Caki2 (cell line): ENCODE measurements at regions not wholly inside any gene's neighbourhood (a gene's known extent, or its start where the extent isn't known, plus 50 kb on each side); places are given as distances from the start of the nearest gene placed in this dataset.
"Not testable (repeated sequence)": the region's sequence is repeated elsewhere in the genome, so short reads cannot be mapped to it uniquely, and the experiment has no call there.

Source experiments
- DNase-seq: peaks from one replicate; pipeline ENCODE4 v3.0.0-alpha.2; 2015; ENCODE audit warnings: low read depth
- in situ Hi-C: cut with HindIII; loops from 2 replicates; pipeline ENCODE4 v1.10.0; 2016; ENCODE audit warnings: low sequenced_read_pairs, low pct_unique_long_range_greater_than_20kb, mixed read lengths

GRCh38 chr13:50651922-50652321, 191.6 kb downstream of the DLEU7 start:
- in situ Hi-C loops: no loop called here
- DNase-seq: no peak

DNA sequence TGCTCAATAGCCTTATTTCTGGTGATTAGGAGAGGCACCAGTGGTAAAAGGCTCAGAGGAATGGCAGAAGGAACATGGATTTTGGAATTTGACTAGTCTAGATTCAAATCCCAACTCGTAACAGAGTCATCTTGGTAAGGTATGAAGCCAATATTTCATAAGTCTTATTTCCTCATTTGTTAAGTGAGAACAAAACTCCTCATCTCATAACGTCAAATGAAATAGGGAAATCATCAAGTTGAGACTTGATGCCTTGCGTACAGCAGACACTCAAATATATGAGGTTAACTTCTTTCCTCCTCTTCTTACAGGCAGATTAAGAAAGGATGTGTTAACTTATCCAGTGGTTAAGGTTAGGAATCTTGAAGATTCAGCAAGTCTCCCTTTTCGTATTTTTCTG, 189.2 kb downstream of the DLEU7 start:
- in situ Hi-C loops: no loop called here
- no peak for DNase-seq

DNA sequence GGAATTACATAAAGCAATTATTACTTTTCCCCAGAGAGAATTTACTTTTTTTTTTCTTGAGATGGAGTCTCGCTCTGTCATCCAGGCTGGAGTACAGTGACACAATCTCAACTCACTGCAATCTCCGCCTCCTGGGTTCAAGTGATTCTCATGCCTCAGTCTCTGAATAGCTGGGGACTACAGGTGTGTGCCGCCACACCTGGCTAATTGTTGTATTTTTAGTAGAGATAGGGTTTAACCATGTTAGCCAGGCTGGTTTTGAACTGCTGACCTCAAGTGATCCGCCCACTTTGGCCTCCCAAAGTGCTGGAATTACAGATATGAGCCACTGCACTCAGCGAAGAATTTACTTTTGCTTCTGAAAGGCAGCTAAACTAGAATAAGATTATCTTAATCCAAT, 181.6 kb downstream of the DLEU7 start:
- DNase-seq, in situ Hi-C loops: not testable (repeated sequence)

DNA sequence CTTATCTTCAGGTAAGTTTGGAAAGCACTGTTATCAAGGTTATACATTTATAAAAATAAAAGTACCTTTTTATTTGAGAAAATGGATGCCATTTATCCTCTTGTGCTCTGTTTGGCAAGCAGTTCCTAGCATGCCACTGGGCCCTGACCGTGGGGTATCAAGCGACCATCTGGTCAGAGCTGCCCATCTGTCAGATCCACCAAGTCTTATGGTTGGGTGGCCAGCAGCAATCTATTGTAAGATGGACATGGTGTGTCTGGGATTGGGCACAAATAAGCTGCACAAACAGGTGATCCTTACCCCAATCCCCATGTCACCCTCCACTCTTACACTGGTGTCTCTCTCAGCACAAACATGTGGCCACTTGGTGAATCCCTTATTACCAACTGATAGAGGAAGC, 178.5 kb downstream of the DLEU7 start:
- DNase-seq: no peak
- in situ Hi-C loops: no loop called here

GRCh38 chr13:50668049-50668448, 175.4 kb downstream of the DLEU7 start:
- in situ Hi-C loops: no loop called here
- DNase-seq: no peak

- no peak for DNase-seq
- in situ Hi-C loops: no loop called here
Measured at GRCh38 chr13:50668691-50669271, 174.7 kb downstream of the DLEU7 start.

DNA sequence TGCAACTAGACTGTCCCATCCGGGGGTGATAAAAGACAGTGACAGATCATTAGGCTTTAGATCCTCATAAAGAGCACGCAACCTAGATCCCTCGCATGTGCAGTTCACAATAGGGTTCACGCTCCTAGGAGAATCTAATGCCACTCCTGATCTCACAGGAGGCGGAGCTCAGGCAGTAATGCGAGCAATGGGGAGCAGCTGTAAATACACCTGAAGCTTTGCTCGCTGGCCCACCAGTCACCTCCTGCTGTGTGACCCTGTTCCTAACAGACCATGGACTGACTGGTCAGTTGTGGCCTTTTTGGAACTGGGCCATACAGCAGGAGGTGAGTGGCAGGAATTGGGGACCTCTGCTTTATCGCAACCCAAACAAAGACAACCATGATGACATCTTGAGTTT, 173.2 kb downstream of the DLEU7 start:
- no peak for DNase-seq
- in situ Hi-C loops: no loop called here

- in situ Hi-C loops: no loop called here
Measured at GRCh38 chr13:50670847-50671496, 172.5 kb downstream of the DLEU7 start.

DNA sequence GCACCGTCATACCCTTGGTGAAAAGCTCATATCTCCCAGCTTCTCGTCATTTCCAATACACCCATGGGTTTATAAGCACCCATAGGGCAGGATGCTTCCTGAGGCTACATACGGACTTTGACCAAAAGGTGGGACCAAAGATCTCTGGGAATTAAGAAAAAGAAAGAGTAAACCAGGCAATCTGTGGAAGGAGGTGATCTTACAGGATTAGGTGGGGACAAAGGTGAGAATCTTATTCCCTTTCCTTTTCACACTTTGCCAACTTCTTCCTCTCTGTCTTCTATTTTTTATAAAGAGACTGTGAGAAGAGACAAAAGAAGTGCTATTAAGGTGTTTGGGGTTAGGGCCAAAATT, 172.0 kb downstream of the DLEU7 start:
- in situ Hi-C loops: no loop called here
- DNase-seq: no peak

More at GRCh38 chr13:50670847-50671496, 172.5 kb downstream of the DLEU7 start:
- no peak for DNase-seq

DNA sequence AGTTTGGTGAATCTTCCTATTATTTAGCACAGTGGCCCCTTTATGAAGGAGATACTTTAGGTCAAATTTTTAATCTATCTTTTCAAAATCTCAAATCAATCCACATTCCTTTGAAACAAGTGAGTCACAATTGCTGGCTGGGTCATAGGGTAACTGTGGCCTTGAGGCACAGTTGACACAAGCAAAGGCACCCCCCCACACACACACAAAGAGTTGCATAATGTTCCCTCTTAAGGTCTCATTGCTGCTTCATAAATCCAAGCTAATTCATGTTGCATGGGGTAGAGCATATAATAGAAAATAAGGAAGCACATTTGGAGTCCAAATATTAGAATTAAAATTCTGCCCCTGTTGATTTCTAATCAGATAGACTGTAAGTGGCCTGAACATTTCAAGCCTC, 171.5 kb downstream of the DLEU7 start:
- no peak for DNase-seq
- in situ Hi-C loops: no loop called here

DNA sequence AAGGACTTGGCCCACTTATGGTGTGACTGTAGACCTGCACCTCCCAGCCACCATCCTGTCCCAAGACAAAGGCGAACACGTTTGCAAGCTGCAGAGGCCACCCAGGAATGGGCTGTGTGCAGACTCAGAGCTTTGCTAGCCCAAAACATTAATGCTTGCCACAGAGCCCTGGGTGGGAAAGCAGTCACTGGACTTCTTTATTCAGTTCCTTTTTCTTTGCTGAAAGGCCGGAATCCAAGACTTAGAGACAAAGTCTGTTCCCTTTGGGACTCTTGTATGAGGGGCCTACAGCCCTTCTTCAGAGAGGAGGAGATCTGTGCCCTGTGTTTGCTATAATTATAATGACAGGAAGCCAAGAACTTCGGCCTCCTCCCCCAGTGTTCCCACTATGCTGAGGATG, 167.8 kb downstream of the DLEU7 start:
- in situ Hi-C loops: no loop called here

GRCh38 chr13:50676602-50677001, 166.9 kb downstream of the DLEU7 start:
- in situ Hi-C loops: no loop called here
- no peak for DNase-seq

More for the DNA sequence above, 167.8 kb downstream of the DLEU7 start:
- DNase-seq: no peak

GRCh38 chr13:50677258-50677657, 166.2 kb downstream of the DLEU7 start:
- in situ Hi-C loops: no loop called here
- no peak for DNase-seq

DNA sequence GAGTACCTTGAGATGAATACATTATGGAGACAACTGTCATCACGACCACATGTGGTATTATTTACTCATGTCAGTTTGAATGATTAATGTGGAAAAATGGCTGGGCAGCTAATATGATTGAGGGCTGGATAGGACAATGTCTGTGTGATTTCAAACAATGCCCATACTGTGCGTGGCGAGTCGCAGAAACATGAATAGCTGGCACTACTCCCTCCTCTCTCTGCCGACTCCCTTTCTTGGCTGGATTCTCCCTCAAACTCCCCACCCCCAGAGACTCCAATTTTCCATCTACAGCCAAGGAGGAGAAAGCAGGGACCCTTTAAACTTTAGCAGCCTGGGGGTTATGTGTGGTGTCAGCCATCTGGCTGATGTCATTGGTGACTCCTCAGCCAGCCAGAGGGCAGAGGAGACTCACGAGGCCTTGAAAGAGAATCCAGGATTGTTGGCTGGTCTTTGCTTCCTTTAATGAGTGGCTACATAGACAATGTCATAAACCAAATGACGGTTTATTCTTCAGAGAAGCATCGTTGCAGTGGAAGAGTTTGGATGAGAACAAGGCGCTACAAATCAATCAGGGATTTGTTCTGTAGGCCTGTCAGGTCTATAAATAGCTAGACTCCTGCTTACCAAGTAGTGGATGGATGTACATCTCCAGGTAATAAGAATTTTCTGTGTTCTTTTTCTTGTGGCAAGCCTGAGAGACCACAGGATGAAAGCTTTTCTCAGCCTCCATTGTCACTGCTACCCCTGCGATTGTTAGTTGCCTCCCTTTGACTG, 165.6 kb downstream of the DLEU7 start:
- in situ Hi-C loops: no loop called here
- DNase-seq: no peak

GRCh38 chr13:50678464-50679162, 164.9 kb downstream of the DLEU7 start:
- in situ Hi-C loops: no loop called here
- DNase-seq: no peak

DNA sequence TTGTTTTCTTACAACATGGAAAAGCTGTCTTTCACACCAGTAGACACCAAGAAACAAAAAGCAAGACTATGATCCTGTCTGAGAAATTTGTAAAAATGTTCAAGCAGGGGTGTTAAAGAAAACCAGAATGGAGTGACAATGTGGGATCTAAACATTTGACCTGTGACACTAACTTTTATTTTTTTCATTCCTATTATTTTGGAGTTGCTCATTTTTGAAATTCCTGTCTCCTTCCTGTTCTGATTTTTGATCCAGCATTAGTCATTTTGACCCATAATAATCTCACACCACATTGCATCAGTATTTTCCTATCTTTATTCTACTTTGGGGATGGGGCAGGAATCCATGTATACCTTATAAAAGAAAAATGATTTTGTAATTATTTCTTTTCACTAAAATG, 164.2 kb downstream of the DLEU7 start:
- in situ Hi-C loops: no loop called here
- no peak for DNase-seq

DNA sequence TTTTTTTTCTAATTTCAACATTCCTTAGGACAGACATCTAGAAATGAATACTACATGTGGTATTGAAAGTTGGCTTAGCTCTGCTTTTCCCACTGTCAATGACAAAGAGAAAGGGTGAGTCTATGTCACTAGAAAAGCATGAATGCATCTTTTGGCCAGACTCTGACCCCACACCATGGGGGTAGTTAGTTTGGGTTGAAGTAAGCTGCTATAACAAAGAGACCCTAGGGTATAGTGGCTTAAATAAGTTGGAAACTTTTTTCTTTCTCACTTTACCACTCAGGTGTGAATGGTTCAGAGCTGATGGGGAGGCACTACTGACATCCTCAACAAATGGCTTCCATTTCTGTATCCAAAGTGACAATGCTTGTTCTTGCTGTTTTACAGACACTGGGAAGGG, 161.5 kb downstream of the DLEU7 start:
- no peak for DNase-seq
- in situ Hi-C loops: no loop called here

GRCh38 chr13:50682966-50683365, 160.5 kb downstream of the DLEU7 start:
- in situ Hi-C loops: no loop called here
- DNase-seq: no peak

GRCh38 chr13:50684366-50684765, 159.1 kb downstream of the DLEU7 start:
- in situ Hi-C loops: no loop called here
- no peak for DNase-seq
